DMS153 treated with DMSO at 0.1 percent for 48 hours (cell line): ENCODE measurements at regions not wholly inside any gene's neighbourhood (a gene's known extent, or its start where the extent isn't known, plus 50 kb on each side); places are given as distances from the start of the nearest gene placed in this dataset.

Source experiments
- DNase-seq: peaks from one replicate; lab custom pipeline; 2025; ENCODE audit not compliant: unreplicated experiment; lab: John Stamatoyannopoulos, UW

GRCh38 chr10:20993830-20994527 lies 96.9 kb upstream of the NEBL start:
- DNase-seq = no peak

- DNase-seq = no peak
Observed at GRCh38 chr10:20993389-20993788, 96.3 kb upstream of the NEBL start.

DNA sequence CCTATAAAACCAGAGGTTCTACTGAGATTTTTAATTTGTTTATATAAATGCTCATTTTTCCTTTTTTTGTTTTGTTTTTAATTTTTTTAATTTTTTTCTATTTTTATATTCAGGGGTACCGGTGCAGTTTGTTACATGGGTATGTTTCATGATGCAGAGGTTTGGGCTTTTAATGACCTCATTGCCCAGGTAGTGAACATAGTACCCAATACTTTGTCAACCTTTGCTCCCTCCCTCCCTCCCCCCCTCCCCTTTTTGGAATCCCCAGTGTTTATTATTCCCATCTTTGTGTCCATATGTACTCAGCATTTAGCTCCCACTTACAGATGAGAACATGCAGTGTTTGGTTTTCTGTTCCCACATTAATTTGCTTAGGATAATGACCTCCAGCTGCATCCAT lies 94.4 kb upstream of the NEBL start:
- no peak for DNase-seq

DNA sequence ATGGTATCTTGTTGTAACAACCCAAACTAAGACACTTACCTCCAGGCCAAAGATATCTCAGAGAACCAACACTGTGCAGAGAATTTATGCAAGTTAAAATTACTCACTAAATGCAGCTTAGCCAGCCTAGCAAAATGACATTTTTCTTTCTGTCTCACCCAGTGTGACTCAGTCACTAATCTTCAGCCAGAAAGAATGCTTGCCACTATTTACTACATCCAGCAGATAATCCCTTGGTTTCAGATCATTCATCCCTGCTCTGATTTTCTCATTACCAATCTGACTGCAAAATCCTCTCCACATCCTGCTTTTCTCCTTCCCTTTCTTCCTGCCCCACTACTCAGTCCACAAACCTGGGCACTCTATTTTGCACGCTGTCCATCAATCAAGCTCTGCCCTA lies 93.5 kb upstream of the NEBL start:
- DNase-seq = no peak

DNA sequence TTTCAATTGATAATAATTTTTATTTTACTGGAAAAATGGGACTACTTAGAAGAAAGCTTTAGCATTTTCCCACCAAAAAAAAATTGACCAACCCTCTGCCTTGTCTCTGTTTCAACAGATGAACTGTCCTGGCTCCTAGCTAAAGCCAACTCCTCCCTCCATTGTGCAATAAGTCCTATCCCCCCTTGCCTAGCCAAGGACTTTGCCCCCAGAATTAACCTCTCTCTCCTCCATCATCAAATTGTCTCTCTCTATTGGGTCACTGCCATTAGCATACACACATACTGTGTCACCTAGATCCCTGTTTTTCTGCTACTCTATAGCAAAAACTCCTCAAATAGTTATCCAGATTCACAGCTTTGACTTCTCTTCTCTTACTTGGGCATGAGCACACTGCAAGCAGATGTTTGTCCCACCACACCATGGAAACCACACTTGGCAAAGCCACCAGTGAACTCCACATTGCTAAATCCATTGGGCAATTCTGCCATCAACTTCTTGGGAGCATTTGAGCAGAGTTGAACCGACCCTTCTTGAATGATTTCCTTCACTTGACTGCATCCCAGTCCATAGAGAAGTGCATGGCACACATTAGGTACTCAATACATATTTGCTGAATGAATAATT lies 91.4 kb upstream of the NEBL start:
- no peak for DNase-seq

- no peak for DNase-seq
Observed at GRCh38 chr10:20986049-20986448, 88.9 kb upstream of the NEBL start.

DNA sequence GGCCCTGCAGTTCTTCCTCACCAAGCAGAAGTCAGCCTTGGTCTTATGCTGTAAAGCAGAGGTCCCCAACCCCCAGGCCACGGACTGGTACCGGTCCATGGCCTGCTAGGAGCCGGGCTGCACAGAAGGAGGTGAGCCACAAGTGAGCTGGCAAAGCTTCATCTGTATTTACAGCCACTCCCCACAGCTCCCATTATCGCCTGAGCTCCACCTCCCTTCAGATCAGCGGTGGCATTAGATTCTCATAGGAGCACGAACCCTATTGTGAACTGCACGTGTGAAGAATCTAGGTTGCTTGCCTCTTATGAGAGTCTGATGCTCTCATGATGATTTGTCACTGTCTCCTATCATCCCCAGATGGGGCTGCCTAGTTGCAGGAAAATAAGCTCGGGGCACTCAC lies 87.6 kb upstream of the NEBL start:
- DNase-seq = no peak

DNA sequence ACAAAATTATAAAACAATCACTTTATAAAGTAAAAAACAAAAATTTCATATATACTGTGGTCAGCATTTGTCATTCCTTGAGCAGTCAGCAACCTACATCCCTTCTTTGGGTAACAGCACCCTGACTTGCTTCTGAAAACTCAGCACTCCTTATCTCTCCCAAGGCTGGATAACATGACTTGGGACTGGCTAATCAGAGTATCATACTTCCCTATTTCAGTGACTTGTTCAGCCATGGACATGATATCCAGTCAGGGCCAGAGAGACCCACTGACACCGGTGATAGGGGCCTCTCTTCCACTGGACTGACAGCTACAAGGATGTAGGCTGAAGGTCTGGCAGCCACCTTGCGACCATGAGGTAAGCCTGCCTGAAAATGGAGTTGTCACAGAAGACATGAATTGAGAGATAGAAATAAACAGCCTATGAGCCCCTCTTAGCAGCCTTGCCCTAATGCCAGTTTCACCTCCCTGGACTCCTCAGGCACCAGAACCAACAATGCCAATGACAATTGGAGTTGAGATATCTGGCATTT lies 84.4 kb upstream of the NEBL start:
- DNase-seq = no peak

GRCh38 chr10:20978617-20979016 lies 81.5 kb upstream of the NEBL start:
- no peak for DNase-seq

DNA sequence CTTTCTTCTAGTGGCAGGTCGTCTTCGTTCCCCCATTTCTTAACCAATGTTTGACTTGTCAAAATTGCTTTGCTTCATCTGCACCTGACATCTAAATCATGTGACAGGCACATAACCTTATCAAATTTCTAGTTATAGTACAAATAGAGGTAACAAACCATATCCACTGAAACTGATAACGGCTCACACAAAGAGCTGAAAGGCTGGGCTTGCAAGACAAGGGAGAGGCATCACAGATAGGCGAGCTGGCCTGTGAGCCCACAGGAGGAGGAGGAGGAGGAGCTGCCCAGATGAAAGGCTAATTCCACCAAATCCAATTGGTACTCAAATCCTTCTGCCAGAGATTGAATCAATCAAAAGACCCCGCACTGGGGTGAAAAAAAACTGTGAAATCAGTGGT lies 80.2 kb upstream of the NEBL start:
- DNase-seq = no peak

DNA sequence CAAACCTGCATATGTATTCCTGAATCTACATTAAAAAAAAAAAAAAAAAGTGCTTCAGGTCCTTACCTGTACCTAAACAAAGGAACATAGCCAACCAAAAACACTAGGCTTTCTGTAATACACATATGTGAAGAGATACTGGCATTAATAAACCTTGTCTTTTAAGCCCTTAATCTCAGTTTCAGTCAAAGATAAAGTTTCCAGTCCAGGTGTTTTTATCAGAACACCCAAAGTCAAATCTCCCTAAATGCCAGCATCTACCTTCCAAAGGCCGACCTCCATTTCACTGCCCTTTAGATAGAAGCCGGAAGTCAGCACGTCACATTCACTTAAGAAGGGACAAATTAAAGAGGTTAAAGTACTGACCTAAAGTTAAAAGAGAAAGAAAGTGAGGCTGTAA lies 79.8 kb upstream of the NEBL start:
- DNase-seq = no peak

GRCh38 chr10:20976390-20976789 lies 79.3 kb upstream of the NEBL start:
- no peak for DNase-seq

DNA sequence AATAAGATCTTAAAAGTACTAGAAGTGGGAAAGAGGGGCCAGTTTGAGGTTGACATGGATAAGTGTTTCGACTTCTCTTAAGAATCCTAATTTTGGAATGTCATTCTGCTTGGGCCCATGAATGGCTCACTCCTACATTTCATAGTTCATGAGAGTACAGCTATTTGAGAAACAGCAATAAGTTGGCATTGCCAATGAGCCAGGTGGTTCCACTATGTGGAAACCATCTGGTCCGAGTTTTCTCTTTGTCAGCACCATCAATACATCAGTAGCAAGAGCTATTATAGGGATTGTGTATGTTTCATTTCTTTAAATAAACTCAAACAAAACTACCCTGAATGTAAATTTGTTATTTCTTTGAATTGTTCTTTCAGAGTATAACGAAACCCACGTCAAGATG lies 78.1 kb upstream of the NEBL start:
- DNase-seq = no peak

DNA sequence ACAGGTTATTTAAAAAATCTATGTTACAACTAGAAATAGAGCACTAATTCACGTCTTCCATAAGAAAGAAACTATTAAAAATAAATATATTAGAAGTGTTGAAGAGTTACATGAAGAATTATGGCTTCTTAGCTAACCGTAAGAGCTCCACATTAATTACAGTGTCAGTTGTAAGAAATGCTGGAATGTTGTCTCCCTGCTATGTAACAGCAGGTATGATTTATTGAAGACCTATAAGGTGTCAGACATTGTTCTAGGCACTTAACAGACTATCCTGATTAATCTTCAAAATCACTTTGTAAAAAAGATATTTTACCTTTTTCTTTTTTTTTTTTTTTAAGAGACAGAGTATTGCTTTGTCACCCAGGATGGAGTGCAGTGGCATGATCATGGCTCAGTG lies 75.8 kb upstream of the NEBL start:
- no peak for DNase-seq

DNA sequence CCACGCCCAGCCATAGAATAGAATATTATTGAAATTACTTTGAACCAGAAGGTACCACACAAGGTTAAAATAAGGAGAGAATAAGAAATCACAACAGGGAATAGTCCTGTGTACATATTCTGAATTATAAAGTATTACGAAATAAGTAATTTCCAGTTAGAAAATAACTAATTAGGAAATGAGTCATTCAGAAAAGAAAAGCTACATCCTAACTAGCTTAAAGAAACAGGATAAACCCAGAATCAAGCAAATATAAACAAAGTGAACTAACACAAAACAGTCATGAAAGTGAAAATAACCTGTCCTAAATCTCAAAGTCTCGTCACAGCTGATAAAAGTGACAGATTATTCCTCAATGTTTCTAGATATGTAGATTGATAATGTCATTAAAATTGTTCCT lies 74.8 kb upstream of the NEBL start:
- DNase-seq = no peak

- no peak for DNase-seq
Observed at GRCh38 chr10:20970708-20971107, 73.6 kb upstream of the NEBL start.

- no peak for DNase-seq
Observed at GRCh38 chr10:20970044-20970443, 72.9 kb upstream of the NEBL start.

- DNase-seq = no peak
Observed at GRCh38 chr10:20966426-20966825, 69.3 kb upstream of the NEBL start.

DNA sequence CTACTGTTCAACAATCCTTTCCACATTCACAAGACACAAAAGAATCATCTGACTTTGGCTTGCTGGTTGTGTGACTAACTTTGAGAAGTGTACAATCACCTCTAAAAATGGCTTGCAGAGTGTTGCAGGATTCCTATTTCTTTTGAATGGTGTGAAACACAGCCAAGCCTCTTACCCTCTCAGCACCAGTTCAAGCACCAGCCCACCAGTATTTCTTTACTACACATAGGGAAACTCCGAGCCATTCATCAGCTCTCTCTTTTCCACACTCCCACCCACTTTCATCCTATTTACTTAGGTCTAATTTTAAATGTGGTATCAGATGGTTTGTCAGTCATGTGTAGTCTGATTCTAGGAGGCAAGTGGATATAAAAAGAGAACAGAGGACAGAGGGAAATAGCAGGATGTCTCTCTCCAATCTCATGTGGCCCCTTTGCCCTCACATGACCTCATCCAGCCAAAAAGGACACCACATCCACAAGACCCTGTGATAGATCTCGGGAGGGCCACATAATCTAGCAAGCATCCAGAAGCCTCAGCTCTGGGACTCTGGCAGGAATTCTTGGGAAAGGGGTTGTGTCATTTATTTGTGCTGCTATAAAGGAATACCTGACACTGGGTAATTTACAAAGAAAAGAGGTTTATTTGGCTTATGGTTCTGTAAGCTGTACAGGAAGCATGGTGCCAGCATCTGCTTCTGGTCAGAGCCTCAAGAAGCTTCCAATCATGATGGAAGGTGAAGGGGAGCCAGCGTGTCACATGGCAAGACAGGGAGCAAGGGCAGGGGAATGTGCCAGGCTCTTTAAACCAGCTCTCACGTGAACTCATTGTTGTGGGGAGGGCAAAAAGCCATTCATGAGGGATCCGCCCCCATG lies 66.8 kb upstream of the NEBL start:
- DNase-seq = no peak

DNA sequence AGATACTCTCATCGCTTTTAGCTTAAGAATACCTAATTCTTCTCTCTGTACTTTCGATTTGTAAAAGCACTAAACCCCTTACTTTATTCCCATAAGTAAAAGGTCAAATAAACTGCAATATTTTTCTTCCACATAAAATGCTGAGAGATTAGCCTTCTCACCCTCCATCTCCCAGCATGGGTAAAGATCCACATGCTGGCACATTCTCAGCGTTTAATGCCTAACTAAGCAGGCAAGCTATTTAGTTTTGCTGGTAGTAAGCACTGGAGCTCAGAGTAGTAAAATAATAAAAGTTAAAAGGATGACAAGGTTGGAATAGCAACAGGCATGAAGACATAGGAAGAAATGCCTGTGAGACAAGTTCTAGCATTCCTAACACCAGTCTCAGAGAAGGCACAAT lies 65.9 kb upstream of the NEBL start:
- no peak for DNase-seq

GRCh38 chr10:20962165-20962564 lies 65.1 kb upstream of the NEBL start:
- no peak for DNase-seq

GRCh38 chr10:20959242-20959641 lies 62.1 kb upstream of the NEBL start:
- no peak for DNase-seq
